Naive thymus-derived CD8-positive, alpha-beta T cell (primary cell): ENCODE measurements at regions not wholly inside any gene's neighbourhood (a gene's known extent, or its start where the extent isn't known, plus 50 kb on each side); places are given as distances from the start of the nearest gene placed in this dataset.
"Not testable (repeated sequence)": the region's sequence is repeated elsewhere in the genome, so short reads cannot be mapped to it uniquely, and the experiment has no call there.

Source experiments
- ATAC-seq, 2 donors: fragments of 150-1000 bp; cut with Tn5 transposase in 1 of 2; sonication (Bioruptor Pico), chemical (Tn5 transposase) in 1 of 2; 1 replicate in 1 of 2; 2 replicates in 1 of 2; pipeline ENCODE4 v1.10.0; 2021; ENCODE audit warnings: mild to moderate bottlenecking in 2 of 2, moderate library complexity in 2 of 2
- POLR2A ChIA-PET: fragments of 350-600 bp; sonication (Branson Sonifier 250); formaldehyde crosslinking; loops from one replicate; lab custom pipeline; 2021; ENCODE audit warnings: antibody characterized with exemption; lab: Charles Lee
- DNase-seq, 10 donors: peaks; one replicate each; pipeline versions ENCODE4 v3.0.0 to v3.0.0-alpha.2; 2020 to 2022
- H3K27ac Mint-ChIP-seq, 10 donors: one replicate each; pipeline ENCODE4 v1.8.0; 2020 to 2022; ENCODE audit warnings: mild to moderate bottlenecking in 10 of 10, mixed read lengths in 10 of 10, moderate library complexity in 4 of 10, inconsistent platforms in 1 of 10
- H3K27me3 Mint-ChIP-seq, 5 donors: one replicate each; pipeline ENCODE4 v1.8.0; 2021 to 2022; ENCODE audit warnings: mixed read lengths in 5 of 5
- H3K36me3 Mint-ChIP-seq, 3 donors: one replicate each; pipeline ENCODE4 v1.8.0; 2020 to 2022; ENCODE audit warnings: mixed read lengths in 3 of 3, mild to moderate bottlenecking in 2 of 3, inconsistent platforms in 1 of 3
- H3K4me1 Mint-ChIP-seq, 4 donors: one replicate each; pipeline ENCODE4 v1.8.0; 2021 to 2022; ENCODE audit warnings: mixed read lengths in 4 of 4
- H3K4me3 Mint-ChIP-seq, 10 donors: one replicate each; pipeline ENCODE4 v1.8.0; 2020 to 2022; ENCODE audit warnings: mild to moderate bottlenecking in 10 of 10, mixed read lengths in 10 of 10, moderate library complexity in 6 of 10, inconsistent platforms in 1 of 10
- H3K9me3 Mint-ChIP-seq, 9 donors: one replicate each; pipeline ENCODE4 v1.8.0; 2020 to 2022; ENCODE audit warnings: mixed read lengths in 9 of 9, mild to moderate bottlenecking in 3 of 9, inconsistent platforms in 1 of 9, moderate library complexity in 1 of 9

GRCh38 chr10:20683345-20683744 is 213.8 kb downstream of the NEBL start:
- POLR2A ChIA-PET = no interaction called here
- ATAC-seq = no peak

DNA sequence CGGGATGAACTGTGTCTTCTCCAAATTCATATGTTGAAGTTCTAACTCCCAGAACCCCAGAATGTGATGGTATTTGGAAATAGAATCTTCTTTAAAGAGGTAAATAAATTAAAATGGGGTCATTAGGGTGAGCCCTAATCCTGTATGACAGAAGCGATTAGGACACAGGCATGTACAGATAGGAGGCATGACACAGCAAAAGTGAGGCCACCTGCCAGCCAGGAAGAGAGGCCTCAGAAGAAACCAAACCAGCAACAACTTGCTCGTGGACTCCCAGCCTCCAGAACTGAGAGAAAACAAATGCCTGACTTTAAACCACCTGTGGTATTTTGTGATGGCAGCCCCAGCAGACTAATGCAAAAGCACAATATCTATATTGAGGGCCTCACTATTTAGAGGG is 214.3 kb downstream of the NEBL start:
- no peaks in the 10 kb centered on the region for H3K36me3 Mint-ChIP-seq
- H3K4me1 Mint-ChIP-seq = no peaks in the 10 kb centered on the region
- peaks cover 0 to under 1% (median 0%) of the 10 kb centered on the region in 5 donors for H3K27me3 Mint-ChIP-seq
- no peak for DNase-seq
- H3K9me3 Mint-ChIP-seq = peaks cover 0 to 14% (median 4%) of the 10 kb centered on the region in 9 donors
- POLR2A ChIA-PET = no interaction called here
- H3K27ac Mint-ChIP-seq = no peak overlapping the region
- H3K4me3 Mint-ChIP-seq = no peak overlapping the region
- ATAC-seq = no peak

More at GRCh38 chr10:20683345-20683744, 213.8 kb downstream of the NEBL start:
- H3K4me1 Mint-ChIP-seq = no peaks in the 10 kb centered on the region
- H3K27me3 Mint-ChIP-seq = peaks cover 0 to 2% (median 0%) of the 10 kb centered on the region in 5 donors
- peaks cover 0 to 18% (median 6%) of the 10 kb centered on the region in 9 donors for H3K9me3 Mint-ChIP-seq
- H3K27ac Mint-ChIP-seq = no peak overlapping the region
- H3K36me3 Mint-ChIP-seq = no peaks in the 10 kb centered on the region
- H3K4me3 Mint-ChIP-seq = no peak overlapping the region
- no peak for DNase-seq

GRCh38 chr10:20677340-20677739 is 219.8 kb downstream of the NEBL start:
- DNase-seq (no peak), ATAC-seq (no peak)
- no peak overlapping the region for H3K4me3 Mint-ChIP-seq
- POLR2A ChIA-PET = no interaction called here
- H3K4me1 Mint-ChIP-seq = no peaks in the 10 kb centered on the region
- no peaks in the 10 kb centered on the region for H3K27me3 Mint-ChIP-seq
- no peaks in the 10 kb centered on the region for H3K36me3 Mint-ChIP-seq
- peaks cover 0 to 10% (median 2%) of the 10 kb centered on the region in 9 donors for H3K9me3 Mint-ChIP-seq
- H3K27ac Mint-ChIP-seq = no peak overlapping the region

DNA sequence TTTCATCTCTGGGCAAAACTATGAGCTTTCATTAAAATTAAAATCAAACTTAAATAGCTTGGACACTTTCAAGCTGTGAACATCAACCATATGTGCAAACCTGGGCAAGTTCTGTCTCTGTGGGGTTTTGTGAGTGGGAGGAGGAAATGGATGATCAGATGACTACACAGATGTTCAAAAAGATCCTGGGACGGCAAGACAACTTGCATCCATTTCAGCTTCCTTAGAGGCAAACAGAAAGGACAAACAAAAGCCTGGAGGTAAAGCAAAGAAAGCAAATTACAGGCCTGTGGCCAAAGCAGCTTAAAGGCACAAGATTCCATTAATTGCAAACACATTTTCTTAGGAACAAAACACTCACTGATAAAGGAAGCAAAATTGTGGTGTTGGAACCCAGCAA is 222.2 kb downstream of the NEBL start:
- POLR2A ChIA-PET = no interaction called here
- no peak overlapping the region for H3K27ac Mint-ChIP-seq
- ATAC-seq = no peak
- no peaks in the 10 kb centered on the region for H3K36me3 Mint-ChIP-seq
- H3K4me1 Mint-ChIP-seq = no peaks in the 10 kb centered on the region
- H3K9me3 Mint-ChIP-seq = peaks cover 0 to 10% (median 2%) of the 10 kb centered on the region in 9 donors
- no peak for DNase-seq
- no peak overlapping the region for H3K4me3 Mint-ChIP-seq
- H3K27me3 Mint-ChIP-seq = no peaks in the 10 kb centered on the region

- Mint-ChIP-seq H3K27ac (no peak overlapping the region), H3K4me1 (no peaks in the 10 kb centered on the region), H3K36me3 (no peaks in the 10 kb centered on the region), H3K4me3 (no peak overlapping the region), H3K9me3 (peaks cover 0 to 12% (median 4%) of the 10 kb centered on the region in 9 donors), H3K27me3 (peaks cover 0 to under 1% (median 0%) of the 10 kb centered on the region in 5 donors)
- POLR2A ChIA-PET = no interaction called here
- DNase-seq = no peak
- ATAC-seq = no peak
These were observed 223.9 kb downstream of the NEBL start for GRCh38 chr10:20673175-20673574.

DNA sequence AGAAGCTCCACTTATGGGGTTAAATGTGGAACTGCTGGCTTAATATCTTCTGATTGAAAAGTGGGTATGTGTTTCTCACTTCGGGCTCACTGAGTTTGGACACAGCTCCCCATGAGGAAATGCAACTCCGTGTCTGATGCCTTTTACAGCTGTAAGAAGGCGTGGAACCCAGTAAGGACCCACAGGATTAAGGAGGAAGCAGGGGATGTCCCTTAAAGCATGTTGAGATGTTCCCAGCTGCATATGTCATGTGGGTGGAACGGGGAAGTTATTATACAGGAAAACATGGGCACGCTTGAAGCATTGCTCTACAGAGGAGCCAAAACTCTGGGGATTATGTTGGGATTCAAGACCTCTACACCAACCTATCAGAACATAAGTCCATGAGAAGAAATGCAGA is 224.4 kb downstream of the NEBL start:
- no peaks in the 10 kb centered on the region for H3K4me1 Mint-ChIP-seq
- peaks cover 0 to 14% (median 4%) of the 10 kb centered on the region in 9 donors for H3K9me3 Mint-ChIP-seq

GRCh38 chr10:20670579-20670978 is 226.5 kb downstream of the NEBL start:
- no peaks in the 10 kb centered on the region for H3K36me3 Mint-ChIP-seq
- peaks cover 0 to 4% (median 0%) of the 10 kb centered on the region in 5 donors for H3K27me3 Mint-ChIP-seq
- H3K27ac Mint-ChIP-seq = no peak overlapping the region
- H3K4me3 Mint-ChIP-seq = no peak overlapping the region
- ATAC-seq (no peak), DNase-seq (no peak)
- peaks cover 0 to 18% (median 5%) of the 10 kb centered on the region in 9 donors for H3K9me3 Mint-ChIP-seq
- POLR2A ChIA-PET = no interaction called here
- H3K4me1 Mint-ChIP-seq = no peaks in the 10 kb centered on the region

More for the DNA sequence above, 224.4 kb downstream of the NEBL start:
- peaks cover 0 to 4% (median 0%) of the 10 kb centered on the region in 5 donors for H3K27me3 Mint-ChIP-seq
- no peak for DNase-seq
- no peaks in the 10 kb centered on the region for H3K36me3 Mint-ChIP-seq
- no peak overlapping the region for H3K27ac Mint-ChIP-seq
- no peak overlapping the region for H3K4me3 Mint-ChIP-seq
- no peak for ATAC-seq
- POLR2A ChIA-PET = no interaction called here

GRCh38 chr10:20668985-20669384 is 228.1 kb downstream of the NEBL start:
- DNase-seq (no peak), ATAC-seq (no peak)
- Mint-ChIP-seq H3K4me3 (no peak overlapping the region), H3K9me3 (peaks cover 0 to 20% (median 5%) of the 10 kb centered on the region in 9 donors), H3K27me3 (peaks cover 0 to 4% (median 0%) of the 10 kb centered on the region in 5 donors), H3K27ac (no peak overlapping the region), H3K36me3 (no peaks in the 10 kb centered on the region), H3K4me1 (no peaks in the 10 kb centered on the region)
- POLR2A ChIA-PET = no interaction called here

DNA sequence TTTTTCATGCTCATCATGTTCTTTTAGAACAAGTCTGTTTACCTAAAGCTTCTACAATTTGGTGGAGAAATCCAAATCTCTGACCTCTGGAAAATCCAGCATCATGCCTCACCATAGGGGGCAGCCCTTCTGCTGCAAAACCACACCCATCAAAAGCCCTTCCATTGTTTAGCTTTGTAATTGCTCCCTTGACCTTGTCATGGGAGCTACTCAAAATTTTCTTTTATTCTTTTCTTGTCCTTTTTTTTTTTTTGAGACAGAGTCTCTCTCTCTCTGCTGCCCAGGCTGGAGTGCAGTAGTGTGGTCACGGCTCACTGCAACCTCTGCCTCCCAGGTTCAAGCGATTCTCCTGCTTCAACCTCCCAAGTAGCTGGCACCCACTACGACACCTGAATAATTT is 234.4 kb downstream of the NEBL start:
- DNase-seq (no peak), ATAC-seq (no peak)
- Mint-ChIP-seq H3K27ac (no peak overlapping the region), H3K27me3 (peaks cover 0 to 2% (median 0%) of the 10 kb centered on the region in 5 donors), H3K9me3 (peaks cover 0 to 25% (median 8%) of the 10 kb centered on the region in 9 donors), H3K4me1 (no peaks in the 10 kb centered on the region), H3K4me3 (no peak overlapping the region), H3K36me3 (no peaks in the 10 kb centered on the region)
- POLR2A ChIA-PET = no interaction called here

GRCh38 chr10:20659225-20659624 is 237.9 kb downstream of the NEBL start:
- H3K4me1 Mint-ChIP-seq = no peaks in the 10 kb centered on the region
- H3K27me3 Mint-ChIP-seq = peaks cover 0 to 5% (median 0%) of the 10 kb centered on the region in 5 donors
- no peak overlapping the region for H3K27ac Mint-ChIP-seq
- peaks cover 0 to 21% (median 7%) of the 10 kb centered on the region in 9 donors for H3K9me3 Mint-ChIP-seq
- H3K36me3 Mint-ChIP-seq = no peaks in the 10 kb centered on the region
- ATAC-seq (no peak), DNase-seq (no peak)
- no peak overlapping the region for H3K4me3 Mint-ChIP-seq
- POLR2A ChIA-PET = no interaction called here

DNA sequence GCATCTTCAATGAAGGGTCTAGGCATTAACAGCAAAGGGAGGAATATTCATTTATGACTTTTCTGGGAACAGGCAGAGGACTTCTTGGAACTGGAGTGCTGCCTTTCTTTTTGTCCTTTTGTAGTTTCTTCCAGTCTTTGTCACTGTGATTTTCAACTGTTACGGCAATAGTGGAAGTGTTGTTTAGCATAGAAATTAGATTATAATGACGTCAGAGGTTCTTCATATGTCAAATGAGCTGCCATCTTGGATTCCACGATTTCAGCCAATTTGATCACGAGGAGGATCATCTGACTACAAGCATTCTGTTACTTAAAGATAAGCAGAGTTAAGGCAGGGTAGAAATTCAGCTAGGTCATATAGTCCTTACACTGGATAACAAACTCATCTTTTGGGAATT is 239.0 kb downstream of the NEBL start:
- DNase-seq = no peak
- H3K36me3 Mint-ChIP-seq = no peaks in the 10 kb centered on the region
- H3K9me3 Mint-ChIP-seq = peaks cover 0 to 21% (median 6%) of the 10 kb centered on the region in 9 donors
- POLR2A ChIA-PET = no interaction called here
- no peaks in the 10 kb centered on the region for H3K4me1 Mint-ChIP-seq
- no peak overlapping the region for H3K4me3 Mint-ChIP-seq
- H3K27ac Mint-ChIP-seq = no peak overlapping the region
- no peak for ATAC-seq
- peaks cover 0 to 5% (median 0%) of the 10 kb centered on the region in 5 donors for H3K27me3 Mint-ChIP-seq

GRCh38 chr10:20656886-20657285 is 240.2 kb downstream of the NEBL start:
- Mint-ChIP-seq H3K9me3 (peaks cover 0 to 14% (median 2%) of the 10 kb centered on the region in 9 donors), H3K27me3 (peaks cover 0 to 5% (median 0%) of the 10 kb centered on the region in 5 donors), H3K27ac (no peak overlapping the region), H3K36me3 (no peaks in the 10 kb centered on the region), H3K4me1 (no peaks in the 10 kb centered on the region), H3K4me3 (no peak overlapping the region)
- DNase-seq (no peak), ATAC-seq (no peak)
- POLR2A ChIA-PET = no interaction called here

GRCh38 chr10:20652424-20652823 is 244.7 kb downstream of the NEBL start:
- ATAC-seq, POLR2A ChIA-PET, H3K27ac Mint-ChIP-seq, DNase-seq, H3K4me1 Mint-ChIP-seq, H3K27me3 Mint-ChIP-seq, H3K4me3 Mint-ChIP-seq, H3K36me3 Mint-ChIP-seq: not testable (repeated sequence)
- peaks cover 0 to 13% (median 4%) of the 10 kb centered on the region in 9 donors for H3K9me3 Mint-ChIP-seq

- Mint-ChIP-seq H3K4me1 (no peaks in the 10 kb centered on the region), H3K27ac (no peak overlapping the region), H3K27me3 (peaks cover 0 to 4% (median 0%) of the 10 kb centered on the region in 5 donors), H3K4me3 (no peak overlapping the region), H3K36me3 (no peaks in the 10 kb centered on the region), H3K9me3 (peaks cover 0 to 33% (median 4%) of the 10 kb centered on the region in 9 donors)
- DNase-seq (no peak), ATAC-seq (no peak)
- POLR2A ChIA-PET = no interaction called here
These were observed 248.7 kb downstream of the NEBL start for GRCh38 chr10:20648263-20648874.
